ENCODE measurements at regions not wholly inside any gene's neighbourhood (a gene's known extent, or its start where the extent isn't known, plus 50 kb on each side); places are given as distances from the start of the nearest gene placed in this dataset.

GRCh38 chr4:175129797-175130196, 211.6 kb downstream of the ADAM29 start:
- WGBS (ENCODE audit: insufficient coverage), result 67% methylated on average over 3 of the region's 4 CpGs

GRCh38 chr4:175139205-175139604, 221.0 kb downstream of the ADAM29 start:
- Histone ChIP-seq H3K4me1 (ENCODE audit: control insufficient read depth, insufficient read depth, low read length) (no peaks in the 10 kb centered on the region), H3K9me3 (ENCODE audit: control insufficient read depth, insufficient read depth, low read length) (peaks cover 3% of the 10 kb centered on the region), H3K36me3 (ENCODE audit: control insufficient read depth, insufficient read depth, low read length) (no peaks in the 10 kb centered on the region), H3K27ac (ENCODE audit: low read length) (no peak overlapping the region), H3K27me3 (ENCODE audit: control insufficient read depth, insufficient read depth, low read length) (no peaks in the 10 kb centered on the region), H3K4me3 (ENCODE audit: low read length) (no peak overlapping the region)
- Mint-ChIP-seq H3K27ac (no peak overlapping the region), H3K9me3 (peaks cover 11 to 15% of the 10 kb centered on the region in 2 donors), H3K36me3 (peaks cover 9% of the 10 kb centered on the region), H3K27me3 (ENCODE audit: low read depth in 2 of 2) (no peaks in the 10 kb centered on the region), H3K4me3 (no peak overlapping the region), H3K4me1 (no peaks in the 10 kb centered on the region)
- 93% methylated on average over 10 of the region's 12 CpGs for WGBS (ENCODE audit: insufficient coverage)
- intact Hi-C loops (cut with micrococcal nuclease), result no loop called here
- ATAC-seq (no peak), DNase-seq (no peak)
- TF ChIP-seq CTCF (IDR thresholded peaks at IDR 0.05), result no peak

More at GRCh38 chr4:175129797-175130196, 211.6 kb downstream of the ADAM29 start:
- no peak overlapping the region for H3K27ac Mint-ChIP-seq
- no peak for DNase-seq
- no peaks in the 10 kb centered on the region for H3K27me3 Mint-ChIP-seq (ENCODE audit: low read depth in 2 of 2)
- Histone ChIP-seq H3K9me3 (ENCODE audit: control insufficient read depth, insufficient read depth, low read length) (no peaks in the 10 kb centered on the region), H3K36me3 (ENCODE audit: control insufficient read depth, insufficient read depth, low read length) (no peaks in the 10 kb centered on the region), H3K4me3 (ENCODE audit: low read length) (no peak overlapping the region), H3K27me3 (ENCODE audit: control insufficient read depth, insufficient read depth, low read length) (no peaks in the 10 kb centered on the region), H3K27ac (ENCODE audit: low read length) (no peak overlapping the region), H3K4me1 (ENCODE audit: control insufficient read depth, insufficient read depth, low read length) (no peaks in the 10 kb centered on the region)
- peaks cover 13 to 18% of the 10 kb centered on the region in 2 donors for H3K9me3 Mint-ChIP-seq
- no peak for TF ChIP-seq CTCF (IDR thresholded peaks at IDR 0.05)
- H3K4me3 Mint-ChIP-seq, result no peak overlapping the region
- ATAC-seq, result no peak
- peaks cover 3% of the 10 kb centered on the region for H3K36me3 Mint-ChIP-seq
- no peaks in the 10 kb centered on the region for H3K4me1 Mint-ChIP-seq
- intact Hi-C loops (cut with micrococcal nuclease), result no loop called here

- Mint-ChIP-seq H3K9me3 (peaks cover 15 to 18% of the 10 kb centered on the region in 2 donors), H3K36me3 (peaks cover 14% of the 10 kb centered on the region), H3K4me3 (no peak overlapping the region), H3K27me3 (ENCODE audit: low read depth in 2 of 2) (no peaks in the 10 kb centered on the region), H3K4me1 (no peaks in the 10 kb centered on the region), H3K27ac (no peak overlapping the region)
- ATAC-seq (no peak), DNase-seq (no peak)
- H3K36me3 ChIP-seq (ENCODE audit: control insufficient read depth, insufficient read depth, low read length), result no peaks in the 10 kb centered on the region
- no peaks in the 10 kb centered on the region for H3K27me3 ChIP-seq (ENCODE audit: control insufficient read depth, insufficient read depth, low read length)
- intact Hi-C loops (cut with micrococcal nuclease), result no loop called here
- TF ChIP-seq CTCF (IDR thresholded peaks at IDR 0.05), result no peak
- H3K4me3 ChIP-seq (ENCODE audit: low read length), result no peak overlapping the region
- no peak overlapping the region for H3K27ac ChIP-seq (ENCODE audit: low read length)
- H3K9me3 ChIP-seq (ENCODE audit: control insufficient read depth, insufficient read depth, low read length), result peaks cover 9% of the 10 kb centered on the region
- H3K4me1 ChIP-seq (ENCODE audit: control insufficient read depth, insufficient read depth, low read length), result no peaks in the 10 kb centered on the region
Measured at GRCh38 chr4:175143116-175143515, 225.0 kb downstream of the ADAM29 start.

GRCh38 chr4:175146799-175147198, 228.6 kb downstream of the ADAM29 start:
- Mint-ChIP-seq H3K9me3 (peaks cover 20 to 22% of the 10 kb centered on the region in 2 donors), H3K4me3 (no peak overlapping the region), H3K27me3 (ENCODE audit: low read depth in 2 of 2) (no peaks in the 10 kb centered on the region), H3K36me3 (peaks cover 21% of the 10 kb centered on the region), H3K4me1 (no peaks in the 10 kb centered on the region), H3K27ac (no peak overlapping the region)
- no peak for DNase-seq
- no peak for ATAC-seq
- Histone ChIP-seq H3K4me3 (ENCODE audit: low read length) (no peak overlapping the region), H3K27ac (ENCODE audit: low read length) (no peak overlapping the region), H3K9me3 (ENCODE audit: control insufficient read depth, insufficient read depth, low read length) (peaks cover 6% of the 10 kb centered on the region), H3K27me3 (ENCODE audit: control insufficient read depth, insufficient read depth, low read length) (no peaks in the 10 kb centered on the region), H3K4me1 (ENCODE audit: control insufficient read depth, insufficient read depth, low read length) (no peaks in the 10 kb centered on the region), H3K36me3 (ENCODE audit: control insufficient read depth, insufficient read depth, low read length) (no peaks in the 10 kb centered on the region)
- intact Hi-C loops (cut with micrococcal nuclease), result no loop called here
- no peak for TF ChIP-seq CTCF (IDR thresholded peaks at IDR 0.05)
- 95% methylated on average over 14 of the region's 14 CpGs for WGBS (ENCODE audit: insufficient coverage)

Measured in natural killer cell (primary cell).